Upper lobe of left lung (tissue), 6 donors: ENCODE measurements at regions not wholly inside any gene's neighbourhood (a gene's known extent, or its start where the extent isn't known, plus 50 kb on each side); places are given as distances from the start of the nearest gene placed in this dataset.
A peak's percentile ranks its signal among the peaks of the same experiment; 100 is the strongest.

Experiments used
- ATAC-seq, 2 donors: fragments of 200-7000 bp; cut with Tn5 transposase; one replicate each; pipeline ENCODE4 v1.9.1; 2022; ENCODE audit warnings: mild to moderate bottlenecking in 2 of 2, moderate library complexity in 2 of 2; ENCODE audit not compliant: low FRiP score in 2 of 2
- DNase-seq, 2 donors: peaks; one replicate each; pipeline ENCODE4 v3.0.0-alpha.2; 2019 to 2020
- H3K27ac ChIP-seq, 4 donors: fragments of 200-600 bp; sonication (generic); one replicate each; pipeline ENCODE4 v1.5.1; 2016 to 2019
- H3K27me3 ChIP-seq, 4 donors: fragments of 200-600 bp; sonication (generic); one replicate each; pipeline ENCODE4 v1.5.1; 2017 to 2019
- H3K36me3 ChIP-seq, 4 donors: fragments of 200-600 bp; sonication (generic); one replicate each; pipeline ENCODE4 v1.5.1; 2016 to 2019
- H3K4me1 ChIP-seq, 4 donors: fragments of 200-600 bp; sonication (generic); one replicate each; pipeline ENCODE4 v1.5.1; 2018 to 2019
- H3K4me3 ChIP-seq, 4 donors: fragments of 200-600 bp; sonication (generic); one replicate each; pipeline ENCODE4 v1.5.1; 2017 to 2019; ENCODE audit warnings: mild to moderate bottlenecking in 2 of 4, moderate library complexity in 1 of 4
- H3K9me3 ChIP-seq, 4 donors: fragments of 200-600 bp; sonication (generic); one replicate each; pipeline ENCODE4 v1.5.1; 2018 to 2019
- CTCF ChIP-seq, 6 experiments: fragments of 450-650 bp in 4 of 6; fragments of 200-600 bp in 2 of 6; sonication (generic) in 2 of 6; IDR thresholded peaks; one replicate each; pipeline ENCODE4 v1.5.1; 2016 to 2019; ENCODE audit warnings: antibody characterized with exemption in 6 of 6
- EP300 ChIP-seq, 4 donors: sonication (generic); formaldehyde crosslinking; IDR thresholded peaks; one replicate each; pipeline ENCODE4 v1.5.1; 2017; ENCODE audit warnings: antibody characterized with exemption in 4 of 4, control low read depth in 2 of 4
- POLR2A ChIP-seq, 4 donors: fragments of 450-650 bp; IDR thresholded peaks; one replicate each; pipeline ENCODE4 v1.5.1; 2016 to 2017; ENCODE audit warnings: antibody characterized with exemption in 4 of 4, mild to moderate bottlenecking in 2 of 4
- POLR2AphosphoS5 ChIP-seq, 2 donors: sonication (generic); formaldehyde crosslinking; IDR thresholded peaks; one replicate each; pipeline ENCODE4 v1.5.1; 2017; ENCODE audit warnings: antibody characterized with exemption in 2 of 2
- WGBS, 2 donors: methylation state at CpG; one replicate each; pipeline ENCODE4 v1.1.5; 2017 to 2018; 5-methylcytosine and 5-hydroxymethylcytosine counted together
- donor health status: DM: no; HTN: no; CAD: no; lungs with moderate emphysema.
- donor health status: DM: no; HTN: yes; CAD: no; lungs with severe emphysema.

GRCh38 chr21:45592208-45592619 lies 50.0 kb upstream of the SLC19A1 start:
- H3K27me3 ChIP-seq: peaks cover 0 to 7% (median 3%) of the 10 kb centered on the region in 4 donors
- TF ChIP-seq EP300 (IDR thresholded peaks at IDR 0.05): peak in 2 of 4 donors; percentile 27 to 51
- no peak for TF ChIP-seq CTCF (IDR thresholded peaks at IDR 0.05)
- DNase-seq: peak in 1 of 2 donors; percentile 68
- H3K9me3 ChIP-seq: peaks cover 0 to 10% (median 5%) of the 10 kb centered on the region in 4 donors
- H3K4me3 ChIP-seq: no peak overlapping the region
- ATAC-seq: no peak
- whole genome bisulfite sequencing, 2 donors: 54 to 58% methylated on average over 3 of the region's 3 CpGs
- H3K4me1 ChIP-seq: peaks cover 4 to 27% (median 17%) of the 10 kb centered on the region in 4 donors
- H3K27ac ChIP-seq: peak overlapping the region in 1 of 4 donors; percentile 51
- no peaks in the 10 kb centered on the region for H3K36me3 ChIP-seq

GRCh38 chr21:45592626-45593134 lies 50.4 kb upstream of the SLC19A1 start:
- Histone ChIP-seq H3K27me3 (peaks cover 0 to 7% (median 3%) of the 10 kb centered on the region in 4 donors), H3K27ac (no peak overlapping the region), H3K4me1 (peaks cover 4 to 27% (median 17%) of the 10 kb centered on the region in 4 donors), H3K4me3 (no peak overlapping the region), H3K9me3 (peaks cover 0 to 5% (median 2%) of the 10 kb centered on the region in 4 donors), H3K36me3 (no peaks in the 10 kb centered on the region)
- DNase-seq (no peak), ATAC-seq (no peak)
- WGBS, 2 donors: 72 to 84% methylated on average over 14 of the region's 14 CpGs
- TF ChIP-seq POLR2AphosphoS5 (IDR thresholded peaks at IDR 0.05): no peak
- no peak for TF ChIP-seq POLR2A (IDR thresholded peaks at IDR 0.05)
- TF ChIP-seq EP300 (IDR thresholded peaks at IDR 0.05): no peak
- TF ChIP-seq CTCF (IDR thresholded peaks at IDR 0.05): no peak

GRCh38 chr21:45593162-45594022 lies 50.1 kb upstream of the PCBP3 start:
- 79 to 83% methylated on average over 24 to 26 of the region's 26 CpGs for WGBS, 2 donors
- ATAC-seq (no peak), DNase-seq (peak in 1 of 2 donors; percentile 80)
- Histone ChIP-seq H3K27me3 (peaks cover 0 to 7% (median 3%) of the 10 kb centered on the region in 4 donors), H3K36me3 (no peaks in the 10 kb centered on the region), H3K4me3 (no peak overlapping the region), H3K4me1 (peaks cover 4 to 27% (median 17%) of the 10 kb centered on the region in 4 donors), H3K27ac (no peak overlapping the region), H3K9me3 (peaks cover 0 to 2% (median 0%) of the 10 kb centered on the region in 4 donors)
- TF ChIP-seq POLR2A (IDR thresholded peaks at IDR 0.05): no peak
- no peak for TF ChIP-seq POLR2AphosphoS5 (IDR thresholded peaks at IDR 0.05)
- TF ChIP-seq CTCF (IDR thresholded peaks at IDR 0.05): no peak
- TF ChIP-seq EP300 (IDR thresholded peaks at IDR 0.05): no peak
